GM12873 (cell line): ENCODE measurements at regions not wholly inside any gene's neighbourhood (a gene's known extent, or its start where the extent isn't known, plus 50 kb on each side); places are given as distances from the start of the nearest gene placed in this dataset.
A peak's percentile ranks its signal among the peaks of the same experiment; 100 is the strongest.

Source experiments
- TF ChIP-seq, protein P1 (sequence below): IDR thresholded peaks from 2 replicates; pipeline ENCODE4 v1.5.1; 2012; ENCODE audit warnings: low read depth, mild to moderate bottlenecking, moderate library complexity, low read length, control low read depth; ENCODE audit not compliant: insufficient read depth; ENCODE audit errors: missing control alignments

DNA sequence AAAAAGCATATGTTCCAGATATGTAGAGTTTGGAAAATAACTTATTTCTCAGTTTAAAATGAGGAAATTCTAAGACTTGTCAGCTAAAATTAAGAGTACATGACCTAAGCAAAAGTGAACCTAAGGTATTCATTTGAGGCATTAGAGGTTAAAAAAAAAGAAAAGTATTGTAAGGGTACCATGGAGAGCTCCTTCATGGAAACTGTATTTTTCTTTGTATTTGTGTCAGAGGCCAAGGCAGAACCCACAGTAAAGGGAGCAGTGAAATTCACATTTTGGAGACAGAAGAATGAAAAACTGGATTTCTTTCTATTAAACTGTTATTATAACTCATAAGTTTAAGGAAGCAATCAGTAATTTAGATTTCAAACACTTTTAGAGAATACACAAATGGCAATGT, 1494.8 kb downstream of the KCNT2 start:
- TF ChIP-seq, protein P1, sequence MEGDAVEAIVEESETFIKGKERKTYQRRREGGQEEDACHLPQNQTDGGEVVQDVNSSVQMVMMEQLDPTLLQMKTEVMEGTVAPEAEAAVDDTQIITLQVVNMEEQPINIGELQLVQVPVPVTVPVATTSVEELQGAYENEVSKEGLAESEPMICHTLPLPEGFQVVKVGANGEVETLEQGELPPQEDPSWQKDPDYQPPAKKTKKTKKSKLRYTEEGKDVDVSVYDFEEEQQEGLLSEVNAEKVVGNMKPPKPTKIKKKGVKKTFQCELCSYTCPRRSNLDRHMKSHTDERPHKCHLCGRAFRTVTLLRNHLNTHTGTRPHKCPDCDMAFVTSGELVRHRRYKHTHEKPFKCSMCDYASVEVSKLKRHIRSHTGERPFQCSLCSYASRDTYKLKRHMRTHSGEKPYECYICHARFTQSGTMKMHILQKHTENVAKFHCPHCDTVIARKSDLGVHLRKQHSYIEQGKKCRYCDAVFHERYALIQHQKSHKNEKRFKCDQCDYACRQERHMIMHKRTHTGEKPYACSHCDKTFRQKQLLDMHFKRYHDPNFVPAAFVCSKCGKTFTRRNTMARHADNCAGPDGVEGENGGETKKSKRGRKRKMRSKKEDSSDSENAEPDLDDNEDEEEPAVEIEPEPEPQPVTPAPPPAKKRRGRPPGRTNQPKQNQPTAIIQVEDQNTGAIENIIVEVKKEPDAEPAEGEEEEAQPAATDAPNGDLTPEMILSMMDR = no peak

DNA sequence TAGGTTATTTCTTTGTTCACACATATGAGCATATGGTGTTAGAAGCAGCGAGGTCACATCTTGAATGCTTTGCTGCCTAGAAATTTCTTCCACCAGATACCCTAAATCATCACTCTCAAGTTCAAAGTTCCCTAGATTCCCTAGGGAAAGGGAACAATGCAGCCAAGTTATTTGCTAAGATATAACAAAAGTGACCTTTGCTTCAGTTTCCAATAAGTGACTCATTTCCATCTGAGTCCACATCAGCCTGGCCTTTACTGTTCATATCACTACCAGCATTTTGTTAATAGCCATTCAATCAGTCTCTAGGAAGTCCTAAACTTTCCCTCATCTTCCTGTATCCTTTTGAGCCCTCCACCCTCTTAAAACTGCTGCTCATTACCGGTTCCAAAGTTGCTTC, 1502.5 kb downstream of the KCNT2 start:
- TF ChIP-seq, protein P1 = no peak

DNA sequence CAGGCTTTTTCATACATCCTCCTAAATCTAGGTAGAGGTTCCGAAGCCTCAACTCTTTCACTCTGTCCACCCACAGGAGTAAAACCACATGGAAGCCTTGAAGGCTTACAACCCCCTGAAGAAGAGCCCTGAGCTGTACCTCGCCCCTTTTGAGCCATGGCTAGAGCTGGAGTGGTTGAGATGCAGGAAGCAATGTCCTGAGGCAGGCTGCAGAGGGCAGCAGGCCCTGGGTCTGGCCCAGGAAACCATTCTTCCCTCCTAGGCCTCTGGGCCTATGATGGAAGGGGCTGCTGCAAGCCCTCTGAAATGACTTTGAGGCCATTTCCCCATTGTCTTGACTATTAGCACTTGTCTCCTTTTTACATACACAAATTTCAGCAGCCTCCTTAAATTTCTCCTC, 1503.0 kb downstream of the KCNT2 start:
- TF ChIP-seq, protein P1 = peak; percentile 47

DNA sequence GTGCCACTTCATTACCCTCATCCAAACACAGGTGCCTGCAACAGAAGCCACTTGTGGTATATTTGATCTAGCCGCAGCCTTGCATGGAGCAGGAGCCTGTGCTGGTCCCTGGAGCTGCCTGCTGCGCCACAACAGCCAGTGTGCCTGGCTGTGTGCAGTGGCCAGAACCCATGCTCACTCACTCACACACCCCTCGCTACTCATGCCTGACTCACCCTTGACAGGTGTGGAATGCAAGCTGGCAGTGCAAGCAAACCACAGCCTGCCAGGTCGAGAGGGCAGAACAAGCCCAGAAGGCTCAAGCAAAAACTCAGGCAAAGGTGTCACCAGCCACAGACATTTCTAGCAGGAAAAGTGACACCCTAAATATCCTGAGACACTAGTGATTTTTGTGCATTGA, 1510.9 kb downstream of the KCNT2 start:
- TF ChIP-seq, protein P1 = no peak

DNA sequence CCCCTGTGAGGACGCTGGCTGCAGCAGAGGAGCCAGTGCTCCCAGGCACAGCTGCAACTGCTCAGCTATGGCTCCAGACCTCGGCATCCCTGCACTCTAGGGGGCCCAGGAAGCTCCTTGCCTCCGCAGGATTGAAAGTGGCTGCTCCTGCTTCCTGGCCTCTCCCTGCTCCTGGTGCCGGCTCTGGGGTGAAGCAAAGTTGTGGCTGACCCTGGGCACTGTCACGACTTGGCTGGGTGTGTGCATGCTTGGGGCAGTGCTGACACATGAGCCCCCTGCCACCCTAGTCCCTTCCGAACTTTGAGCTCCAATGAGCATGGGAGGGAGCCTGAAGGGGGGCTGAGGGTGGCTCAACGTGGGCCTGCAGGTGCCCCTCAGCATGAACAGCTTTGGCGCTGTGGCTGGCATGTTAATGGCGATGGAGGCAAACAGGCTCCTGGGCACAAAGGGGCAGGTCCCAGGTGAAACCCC, 1512.2 kb downstream of the KCNT2 start:
- TF ChIP-seq, protein P1 = no peak

DNA sequence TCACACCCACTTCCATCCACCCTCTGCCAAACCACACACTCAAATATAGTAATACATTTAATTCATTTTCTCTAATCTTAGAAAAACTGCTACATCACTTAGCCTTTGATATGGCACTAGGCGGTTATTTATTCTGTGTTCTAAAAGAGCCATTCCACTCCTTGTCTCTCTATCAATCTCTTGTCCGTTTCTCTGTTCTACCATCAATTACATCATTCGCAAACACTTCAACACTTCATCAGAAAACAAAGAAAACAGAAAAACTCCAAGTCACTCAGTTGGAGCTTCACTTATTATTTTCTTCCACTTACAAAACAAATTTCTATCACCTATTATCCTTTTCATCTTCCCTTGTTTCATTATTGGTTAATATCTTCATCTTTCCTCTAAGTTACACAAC, 1523.0 kb downstream of the KCNT2 start:
- TF ChIP-seq, protein P1 = no peak

DNA sequence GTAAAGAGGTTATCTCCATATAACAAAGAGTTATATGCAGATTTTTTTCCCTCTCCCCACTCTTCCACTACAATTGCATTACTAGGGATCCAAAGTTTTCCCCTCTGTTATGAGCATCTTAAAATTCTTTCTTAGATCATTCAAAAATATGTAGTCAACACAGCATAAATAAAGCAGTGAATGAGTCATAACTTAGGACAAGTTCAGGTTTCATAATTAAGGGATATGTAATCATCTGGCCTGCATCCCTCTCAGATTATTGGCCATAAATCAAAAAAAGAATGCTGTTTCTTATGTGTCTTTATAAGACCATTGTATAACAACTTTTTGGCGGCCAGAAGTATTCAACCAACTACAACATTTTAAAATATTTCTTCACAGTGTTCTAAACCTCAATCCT, 1526.1 kb downstream of the KCNT2 start:
- TF ChIP-seq, protein P1 = no peak
